ENCODE measurements at regions not wholly inside any gene's neighbourhood (a gene's known extent, or its start where the extent isn't known, plus 50 kb on each side); places are given as distances from the start of the nearest gene placed in this dataset.

- TF ChIP-seq, protein P1, sequence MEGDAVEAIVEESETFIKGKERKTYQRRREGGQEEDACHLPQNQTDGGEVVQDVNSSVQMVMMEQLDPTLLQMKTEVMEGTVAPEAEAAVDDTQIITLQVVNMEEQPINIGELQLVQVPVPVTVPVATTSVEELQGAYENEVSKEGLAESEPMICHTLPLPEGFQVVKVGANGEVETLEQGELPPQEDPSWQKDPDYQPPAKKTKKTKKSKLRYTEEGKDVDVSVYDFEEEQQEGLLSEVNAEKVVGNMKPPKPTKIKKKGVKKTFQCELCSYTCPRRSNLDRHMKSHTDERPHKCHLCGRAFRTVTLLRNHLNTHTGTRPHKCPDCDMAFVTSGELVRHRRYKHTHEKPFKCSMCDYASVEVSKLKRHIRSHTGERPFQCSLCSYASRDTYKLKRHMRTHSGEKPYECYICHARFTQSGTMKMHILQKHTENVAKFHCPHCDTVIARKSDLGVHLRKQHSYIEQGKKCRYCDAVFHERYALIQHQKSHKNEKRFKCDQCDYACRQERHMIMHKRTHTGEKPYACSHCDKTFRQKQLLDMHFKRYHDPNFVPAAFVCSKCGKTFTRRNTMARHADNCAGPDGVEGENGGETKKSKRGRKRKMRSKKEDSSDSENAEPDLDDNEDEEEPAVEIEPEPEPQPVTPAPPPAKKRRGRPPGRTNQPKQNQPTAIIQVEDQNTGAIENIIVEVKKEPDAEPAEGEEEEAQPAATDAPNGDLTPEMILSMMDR (conservative IDR thresholded peaks at IDR 0.05; ENCODE audit: low read depth in 2 of 2), result no peak
- no peak for TF ChIP-seq ZNF114 (CRISPR knock-in tag; IDR thresholded peaks at IDR 0.05)
- TF ChIP-seq EZH2phosphoT487 (IDR thresholded peaks at IDR 0.05; ENCODE audit: unreplicated experiment), result no peak
- TF ChIP-seq POLR2AphosphoS5 (IDR thresholded peaks at IDR 0.05; ENCODE audit: low read depth), result no peak
- TF ChIP-seq EZH2 (IDR thresholded peaks at IDR 0.05; ENCODE audit: low read depth, unreplicated experiment), result no peak
- TF ChIP-seq, protein P2, sequence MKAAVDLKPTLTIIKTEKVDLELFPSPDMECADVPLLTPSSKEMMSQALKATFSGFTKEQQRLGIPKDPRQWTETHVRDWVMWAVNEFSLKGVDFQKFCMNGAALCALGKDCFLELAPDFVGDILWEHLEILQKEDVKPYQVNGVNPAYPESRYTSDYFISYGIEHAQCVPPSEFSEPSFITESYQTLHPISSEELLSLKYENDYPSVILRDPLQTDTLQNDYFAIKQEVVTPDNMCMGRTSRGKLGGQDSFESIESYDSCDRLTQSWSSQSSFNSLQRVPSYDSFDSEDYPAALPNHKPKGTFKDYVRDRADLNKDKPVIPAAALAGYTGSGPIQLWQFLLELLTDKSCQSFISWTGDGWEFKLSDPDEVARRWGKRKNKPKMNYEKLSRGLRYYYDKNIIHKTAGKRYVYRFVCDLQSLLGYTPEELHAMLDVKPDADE (IDR thresholded peaks at IDR 0.05), result no peak
- no peak for TF ChIP-seq CREB1 (CRISPR knock-in tag; IDR thresholded peaks at IDR 0.05; ENCODE audit: low read depth)
- TF ChIP-seq, protein P3, sequence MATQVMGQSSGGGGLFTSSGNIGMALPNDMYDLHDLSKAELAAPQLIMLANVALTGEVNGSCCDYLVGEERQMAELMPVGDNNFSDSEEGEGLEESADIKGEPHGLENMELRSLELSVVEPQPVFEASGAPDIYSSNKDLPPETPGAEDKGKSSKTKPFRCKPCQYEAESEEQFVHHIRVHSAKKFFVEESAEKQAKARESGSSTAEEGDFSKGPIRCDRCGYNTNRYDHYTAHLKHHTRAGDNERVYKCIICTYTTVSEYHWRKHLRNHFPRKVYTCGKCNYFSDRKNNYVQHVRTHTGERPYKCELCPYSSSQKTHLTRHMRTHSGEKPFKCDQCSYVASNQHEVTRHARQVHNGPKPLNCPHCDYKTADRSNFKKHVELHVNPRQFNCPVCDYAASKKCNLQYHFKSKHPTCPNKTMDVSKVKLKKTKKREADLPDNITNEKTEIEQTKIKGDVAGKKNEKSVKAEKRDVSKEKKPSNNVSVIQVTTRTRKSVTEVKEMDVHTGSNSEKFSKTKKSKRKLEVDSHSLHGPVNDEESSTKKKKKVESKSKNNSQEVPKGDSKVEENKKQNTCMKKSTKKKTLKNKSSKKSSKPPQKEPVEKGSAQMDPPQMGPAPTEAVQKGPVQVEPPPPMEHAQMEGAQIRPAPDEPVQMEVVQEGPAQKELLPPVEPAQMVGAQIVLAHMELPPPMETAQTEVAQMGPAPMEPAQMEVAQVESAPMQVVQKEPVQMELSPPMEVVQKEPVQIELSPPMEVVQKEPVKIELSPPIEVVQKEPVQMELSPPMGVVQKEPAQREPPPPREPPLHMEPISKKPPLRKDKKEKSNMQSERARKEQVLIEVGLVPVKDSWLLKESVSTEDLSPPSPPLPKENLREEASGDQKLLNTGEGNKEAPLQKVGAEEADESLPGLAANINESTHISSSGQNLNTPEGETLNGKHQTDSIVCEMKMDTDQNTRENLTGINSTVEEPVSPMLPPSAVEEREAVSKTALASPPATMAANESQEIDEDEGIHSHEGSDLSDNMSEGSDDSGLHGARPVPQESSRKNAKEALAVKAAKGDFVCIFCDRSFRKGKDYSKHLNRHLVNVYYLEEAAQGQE (IDR thresholded peaks at IDR 0.05; ENCODE audit: unreplicated experiment), result no peak
- no peak for TF ChIP-seq JUNB (IDR thresholded peaks at IDR 0.05; ENCODE audit: unreplicated experiment)
- no peak for TF ChIP-seq ZNF462 (CRISPR knock-in tag; IDR thresholded peaks at IDR 0.05)
- TF ChIP-seq NANOG (IDR thresholded peaks at IDR 0.05; ENCODE audit: borderline replicate concordance), result no peak
Measured at GRCh38 chr13:38147050-38147449, 202.6 kb upstream of the UFM1 start.
